Tongue (tissue), 1 donor: ENCODE measurements at regions not wholly inside any gene's neighbourhood (a gene's known extent, or its start where the extent isn't known, plus 50 kb on each side); places are given as distances from the start of the nearest gene placed in this dataset.

ENCODE experiments used
- DNase-seq: peaks from one replicate; pipeline ENCODE4 v3.0.0-alpha.2; 2015

GRCh38 chr5:2288466-2288865 lies 405.7 kb upstream of the IRX4 start:
- no peak for DNase-seq

GRCh38 chr5:2286250-2286649 lies 403.5 kb upstream of the IRX4 start:
- no peak for DNase-seq

GRCh38 chr5:2284678-2285077 lies 402.0 kb upstream of the IRX4 start:
- no peak for DNase-seq

- DNase-seq = no peak
Observed at GRCh38 chr5:2283481-2284045, 400.8 kb upstream of the IRX4 start.

- DNase-seq = peak; percentile 18
Observed at GRCh38 chr5:2282893-2283292, 400.2 kb upstream of the IRX4 start.

GRCh38 chr5:2282034-2282690 lies 399.4 kb upstream of the IRX4 start:
- DNase-seq = no peak

GRCh38 chr5:2281446-2281845 lies 398.7 kb upstream of the IRX4 start:
- DNase-seq = no peak

GRCh38 chr5:2280318-2280717 lies 397.6 kb upstream of the IRX4 start:
- DNase-seq = no peak

- DNase-seq = no peak
Observed at GRCh38 chr5:2278825-2279456, 396.2 kb upstream of the IRX4 start.

- no peak for DNase-seq
Observed at GRCh38 chr5:2277886-2278285, 395.2 kb upstream of the IRX4 start.

GRCh38 chr5:2276101-2276500 lies 393.4 kb upstream of the IRX4 start:
- no peak for DNase-seq

- DNase-seq = peak; percentile 55
Observed at GRCh38 chr5:2272755-2273154, 390.0 kb upstream of the IRX4 start.

- DNase-seq = no peak
Observed at GRCh38 chr5:2272039-2272438, 389.3 kb upstream of the IRX4 start.

- no peak for DNase-seq
Observed at GRCh38 chr5:2271316-2271715, 388.6 kb upstream of the IRX4 start.

- no peak for DNase-seq
Observed at GRCh38 chr5:2270467-2270866, 387.7 kb upstream of the IRX4 start.

- DNase-seq = no peak
Observed at GRCh38 chr5:2269656-2270055, 386.9 kb upstream of the IRX4 start.

GRCh38 chr5:2267991-2268390 lies 385.3 kb upstream of the IRX4 start:
- DNase-seq = no peak

- no peak for DNase-seq
Observed at GRCh38 chr5:2266641-2267240, 384.0 kb upstream of the IRX4 start.

- no peak for DNase-seq
Observed at GRCh38 chr5:2265341-2265740, 382.6 kb upstream of the IRX4 start.

- DNase-seq = no peak
Observed at GRCh38 chr5:2263763-2264162, 381.0 kb upstream of the IRX4 start.

- DNase-seq = no peak
Observed at GRCh38 chr5:2262620-2263019, 379.9 kb upstream of the IRX4 start.

GRCh38 chr5:2261004-2261703 lies 378.4 kb upstream of the IRX4 start:
- no peak for DNase-seq
